Neural cell (in vitro differentiated cells): ENCODE measurements at regions not wholly inside any gene's neighbourhood (a gene's known extent, or its start where the extent isn't known, plus 50 kb on each side); places are given as distances from the start of the nearest gene placed in this dataset.

Experiments used
- CTCF ChIP-seq: fragments of 450-650 bp; IDR thresholded peaks from 2 replicates; pipeline ENCODE4 v1.5.1; 2014; ENCODE audit warnings: antibody characterized with exemption, mild to moderate bottlenecking, moderate library complexity; ENCODE audit not compliant: poor library complexity, severe bottlenecking
- EP300 ChIP-seq: fragments of 450-650 bp; conservative IDR thresholded peaks from 2 replicates; pipeline ENCODE4 v1.6.1; 2014; ENCODE audit warnings: antibody characterized with exemption, mild to moderate bottlenecking, moderate library complexity; ENCODE audit not compliant: poor library complexity, severe bottlenecking
- EZH2 ChIP-seq: fragments of 200-600, 300-800 bp; shearing (Covaris generic), sonication (generic); IDR thresholded peaks from 2 replicates; pipeline ENCODE4 v1.6.1; 2014; ENCODE audit warnings: antibody characterized with exemption, low read length, borderline replicate concordance, mild to moderate bottlenecking; ENCODE audit not compliant: insufficient read depth, poor library complexity, severe bottlenecking
- MXI1 ChIP-seq: fragments of 450-650 bp; conservative IDR thresholded peaks from 2 replicates; pipeline ENCODE4 v1.6.1; 2014; ENCODE audit warnings: antibody characterized with exemption, mild to moderate bottlenecking; ENCODE audit not compliant: poor library complexity, severe bottlenecking
- POLR2AphosphoS5 ChIP-seq: IDR thresholded peaks from 2 replicates; pipeline ENCODE4 v1.6.1; 2012
- TAF1 ChIP-seq: IDR thresholded peaks from 2 replicates; pipeline ENCODE4 v1.6.1; 2012; ENCODE audit warnings: low read depth

- TF ChIP-seq CTCF (no peak), TAF1 (no peak), POLR2AphosphoS5 (no peak), EP300 (no peak), MXI1 (no peak), EZH2 (no peak)
Observed at GRCh38 chr6:25046942-25047341, 111.2 kb upstream of the RIPOR2 start.
